C4-2B (cell line): ENCODE measurements at regions not wholly inside any gene's neighbourhood (a gene's known extent, or its start where the extent isn't known, plus 50 kb on each side); places are given as distances from the start of the nearest gene placed in this dataset.

ENCODE experiments used
- CTCF ChIP-seq: fragments of 450-650 bp; conservative IDR thresholded peaks from 2 replicates; pipeline ENCODE4 v1.5.1; 2017; ENCODE audit warnings: mild to moderate bottlenecking
- ZFX ChIP-seq: fragments of 450-650 bp; IDR thresholded peaks from 2 replicates; pipeline ENCODE4 v1.6.1; 2017

- no peak for TF ChIP-seq CTCF
- TF ChIP-seq ZFX, result no peak
Observed at GRCh38 chr18:75504469-75504868, 77.0 kb upstream of the SMIM21 start.
